HK-2 (cell line): ENCODE measurements at regions not wholly inside any gene's neighbourhood (a gene's known extent, or its start where the extent isn't known, plus 50 kb on each side); places are given as distances from the start of the nearest gene placed in this dataset.
A peak's percentile ranks its signal among the peaks of the same experiment; 100 is the strongest.

Experiments
- DNase-seq: peaks from one replicate; pipeline ENCODE4 v3.0.0-alpha.2; 2018; ENCODE audit not compliant: unreplicated experiment

GRCh38 chrX:46301903-46302302 lies 243.3 kb downstream of the ZNF674 start:
- DNase-seq: no peak

- DNase-seq: no peak
These were observed 246.4 kb downstream of the ZNF674 start for GRCh38 chrX:46298821-46299220.

- no peak for DNase-seq
These were observed 249.3 kb downstream of the ZNF674 start for GRCh38 chrX:46295963-46296362.

- DNase-seq: no peak
These were observed 251.0 kb downstream of the ZNF674 start for GRCh38 chrX:46294234-46294633.

GRCh38 chrX:46279925-46280313 lies 265.3 kb downstream of the ZNF674 start:
- DNase-seq: no peak

- DNase-seq: no peak
These were observed 265.9 kb downstream of the ZNF674 start for GRCh38 chrX:46279214-46279924.

- DNase-seq: no peak
These were observed 266.6 kb downstream of the ZNF674 start for GRCh38 chrX:46278572-46278971.

GRCh38 chrX:46268412-46268811 lies 276.8 kb downstream of the ZNF674 start:
- peak; percentile 16 for DNase-seq

- DNase-seq: peak; percentile 11
These were observed 281.7 kb downstream of the ZNF674 start for GRCh38 chrX:46263494-46263893.

GRCh38 chrX:46262304-46262703 lies 282.9 kb downstream of the ZNF674 start:
- DNase-seq: no peak

- DNase-seq: no peak
These were observed 284.7 kb downstream of the ZNF674 start for GRCh38 chrX:46260499-46260898.

GRCh38 chrX:46258356-46258755 lies 286.9 kb downstream of the ZNF674 start:
- no peak for DNase-seq

GRCh38 chrX:46257451-46257879 lies 287.8 kb downstream of the ZNF674 start:
- peak; percentile 16 for DNase-seq

GRCh38 chrX:46256875-46257274 lies 288.3 kb downstream of the ZNF674 start:
- DNase-seq: no peak

GRCh38 chrX:46255046-46255445 lies 290.2 kb downstream of the ZNF674 start:
- DNase-seq: no peak

GRCh38 chrX:46254641-46255040 lies 290.6 kb downstream of the ZNF674 start:
- no peak for DNase-seq

- no peak for DNase-seq
These were observed 293.5 kb downstream of the ZNF674 start for GRCh38 chrX:46251755-46252154.

GRCh38 chrX:46250151-46250550 lies 295.1 kb downstream of the ZNF674 start:
- no peak for DNase-seq

GRCh38 chrX:46247456-46247855 lies 297.8 kb downstream of the ZNF674 start:
- DNase-seq: no peak

- DNase-seq: no peak
These were observed 300.8 kb downstream of the ZNF674 start for GRCh38 chrX:46244451-46244850.

GRCh38 chrX:46236411-46236810 lies 308.8 kb downstream of the ZNF674 start:
- no peak for DNase-seq

- DNase-seq: no peak
These were observed 309.4 kb downstream of the ZNF674 start for GRCh38 chrX:46235778-46236177.

GRCh38 chrX:46234775-46235174 lies 310.4 kb downstream of the ZNF674 start:
- no peak for DNase-seq

- no peak for DNase-seq
These were observed 316.8 kb downstream of the ZNF674 start for GRCh38 chrX:46228389-46228788.
